SK-N-SH (cell line): ENCODE measurements at regions not wholly inside any gene's neighbourhood (a gene's known extent, or its start where the extent isn't known, plus 50 kb on each side); places are given as distances from the start of the nearest gene placed in this dataset.

ENCODE experiments used
- CTCF ChIA-PET: fragments of 300-600, 350-600 bp; formaldehyde crosslinking; extraction: SDS; loops from one replicate; lab custom pipeline; 2021; lab: Yijun Ruan, JAX
- POLR2A ChIA-PET: fragments of 350-600 bp; sonication (Branson Sonifier 250); formaldehyde crosslinking; extraction: SDS; loops from one replicate; lab custom pipeline; 2020; ENCODE audit warnings: antibody characterized with exemption, inconsistent platforms; lab: Yijun Ruan, JAX
- DNase-seq: peaks from one replicate; pipeline ENCODE4 v3.0.0; 2012
- H2AFZ ChIP-seq: fragments of 200-600 bp; sonication (generic); 2 replicates; pipeline ENCODE4 v1.8.1; 2016; ENCODE audit warnings: antibody characterized with exemption, mild to moderate bottlenecking, low read depth
- H3F3A ChIP-seq: fragments of 200-600 bp; sonication (generic); replicated peaks from 2 replicates; pipeline ENCODE3; 2016; ENCODE audit warnings: antibody characterized with exemption, mild to moderate bottlenecking; ENCODE audit not compliant: insufficient read depth
- H3K27ac ChIP-seq, 2 experiments: fragments of 200-500 bp in 1 of 2; fragments of 200-600 bp in 1 of 2; sonication (Bioruptor generic) in 1 of 2; sonication (generic), shearing (Covaris generic) in 1 of 2; 2 replicates each; pipeline versions ENCODE4 v1.5.1 to v1.6.1; 2014 to 2016; ENCODE audit warnings: low read depth in 2 of 2, inconsistent platforms in 1 of 2, low read length in 1 of 2, mild to moderate bottlenecking in 1 of 2, mixed read lengths in 1 of 2
- H3K27me3 ChIP-seq: fragments of 200-600 bp; sonication (generic), shearing (Covaris generic); 2 replicates; pipeline ENCODE4 v1.6.1; 2016; ENCODE audit warnings: mixed run types; ENCODE audit not compliant: insufficient read depth
- H3K36me3 ChIP-seq, 2 experiments: fragments of 200-500 bp in 1 of 2; fragments of 200-600 bp in 1 of 2; sonication (Bioruptor generic) in 1 of 2; sonication (generic) in 1 of 2; replicated peaks in 1 of 2; 2 replicates each; pipeline versions ENCODE3 to v1.5.1; 2014 to 2016; ENCODE audit warnings: low read length in 1 of 2, mild to moderate bottlenecking in 1 of 2; ENCODE audit not compliant: insufficient read depth in 2 of 2, control insufficient read depth in 1 of 2
- H3K4me1 ChIP-seq, 2 experiments: fragments of 200-500 bp in 1 of 2; fragments of 200-600 bp in 1 of 2; sonication (Bioruptor generic) in 1 of 2; sonication (generic), shearing (Covaris generic) in 1 of 2; 2 replicates each; pipeline versions ENCODE4 v1.5.1 to v1.6.1; 2014 to 2016; ENCODE audit warnings: low read depth in 1 of 2, low read length in 1 of 2, mixed run types in 1 of 2; ENCODE audit not compliant: insufficient read depth in 2 of 2, control insufficient read depth in 1 of 2
- H3K4me2 ChIP-seq: fragments of 200-600 bp; sonication (generic), shearing (Covaris generic); 2 replicates; pipeline ENCODE4 v1.6.1; 2017; ENCODE audit warnings: mixed run types
- H3K4me3 ChIP-seq, 2 experiments: fragments of 200-500 bp in 1 of 2; fragments of 200-600 bp in 1 of 2; sonication (Bioruptor generic) in 1 of 2; sonication (generic), shearing (Covaris generic) in 1 of 2; 2 replicates each; pipeline versions ENCODE4 v1.5.1 to v1.8.1; 2014 to 2016; ENCODE audit warnings: low read depth in 2 of 2, inconsistent platforms in 1 of 2, low read length in 1 of 2, mild to moderate bottlenecking in 1 of 2, mixed read lengths in 1 of 2, moderate library complexity in 1 of 2
- H3K79me2 ChIP-seq: fragments of 200-600 bp; sonication (generic); 2 replicates; pipeline ENCODE4 v1.8.1; 2017; ENCODE audit warnings: mild to moderate bottlenecking; ENCODE audit not compliant: insufficient read depth
- H3K9ac ChIP-seq: fragments of 200-600 bp; sonication (generic); 2 replicates; pipeline ENCODE4 v1.6.1; 2017; ENCODE audit warnings: mixed run types
- H3K9me2 ChIP-seq: fragments of 200-600 bp; sonication (generic); 2 replicates; pipeline ENCODE4 v1.6.1; 2017; ENCODE audit warnings: mixed run types
- H3K9me3 ChIP-seq: fragments of 200-600 bp; sonication (generic); 2 replicates; pipeline ENCODE4 v1.6.1; 2017; ENCODE audit warnings: mixed run types, mild to moderate bottlenecking, moderate library complexity
- H4K20me1 ChIP-seq: fragments of 200-600 bp; sonication (generic); 2 replicates; pipeline ENCODE4 v1.6.1; 2017; ENCODE audit warnings: mild to moderate bottlenecking, mixed run types; ENCODE audit not compliant: insufficient read depth
- FOXJ3 ChIP-seq: sonication (generic); formaldehyde crosslinking; IDR thresholded peaks from 2 replicates; pipeline ENCODE4 v1.5.1; 2020; ENCODE audit warnings: mild to moderate bottlenecking, missing genetic modification reagents
- FOXM1 ChIP-seq: IDR thresholded peaks from 2 replicates; pipeline ENCODE4 v1.4.0; 2012; ENCODE audit warnings: low read depth, mild to moderate bottlenecking
- GABPA ChIP-seq: IDR thresholded peaks from 2 replicates; pipeline ENCODE4 v1.4.0; 2012; ENCODE audit warnings: low read depth, mild to moderate bottlenecking
- MEF2A ChIP-seq: IDR thresholded peaks from 2 replicates; pipeline ENCODE4 v1.4.0; 2012; ENCODE audit warnings: low read depth, borderline replicate concordance
- NRF1 ChIP-seq: IDR thresholded peaks from 2 replicates; pipeline ENCODE4 v1.6.1; 2012; ENCODE audit warnings: low read depth, mild to moderate bottlenecking, low read length
- TCF12 ChIP-seq: IDR thresholded peaks from 2 replicates; pipeline ENCODE4 v1.4.0; 2012
- YY1 ChIP-seq: IDR thresholded peaks from 2 replicates; pipeline ENCODE4 v1.4.0; 2012; ENCODE audit warnings: low read depth, mild to moderate bottlenecking
- WGBS: methylation state at CpG from one replicate; pipeline ENCODE4 v1.1.6; 2017; ENCODE audit warnings: low lambda C conversion rate; 5-methylcytosine and 5-hydroxymethylcytosine counted together
- TF ChIP-seq, protein P1 (sequence below): IDR thresholded peaks from 2 replicates; pipeline ENCODE4 v1.4.0; 2012; ENCODE audit warnings: low read depth, borderline replicate concordance
- TF ChIP-seq, protein P2 (sequence below): IDR thresholded peaks from 2 replicates; pipeline ENCODE4; 2012
- TF ChIP-seq, protein P3 (sequence below): fragments of 150-350 bp; IDR thresholded peaks from 2 replicates; pipeline ENCODE4 v1.6.1; 2016; ENCODE audit warnings: mild to moderate bottlenecking, low read depth, low read length
- TF ChIP-seq, protein P4 (sequence below): IDR thresholded peaks from 2 replicates; pipeline ENCODE4 v1.6.1; 2012; ENCODE audit warnings: mild to moderate bottlenecking, low read depth, low read length, moderate library complexity
- TF ChIP-seq, protein P5 (sequence below): IDR thresholded peaks from 2 replicates; pipeline ENCODE4 v1.4.0; 2012; ENCODE audit warnings: low read depth, borderline replicate concordance
- TF ChIP-seq, protein P6 (sequence below): fragments of 150-350 bp; IDR thresholded peaks from 2 replicates; pipeline ENCODE4 v1.6.1; 2017; ENCODE audit warnings: antibody characterized with exemption, low read length, low read depth, borderline replicate concordance

DNA sequence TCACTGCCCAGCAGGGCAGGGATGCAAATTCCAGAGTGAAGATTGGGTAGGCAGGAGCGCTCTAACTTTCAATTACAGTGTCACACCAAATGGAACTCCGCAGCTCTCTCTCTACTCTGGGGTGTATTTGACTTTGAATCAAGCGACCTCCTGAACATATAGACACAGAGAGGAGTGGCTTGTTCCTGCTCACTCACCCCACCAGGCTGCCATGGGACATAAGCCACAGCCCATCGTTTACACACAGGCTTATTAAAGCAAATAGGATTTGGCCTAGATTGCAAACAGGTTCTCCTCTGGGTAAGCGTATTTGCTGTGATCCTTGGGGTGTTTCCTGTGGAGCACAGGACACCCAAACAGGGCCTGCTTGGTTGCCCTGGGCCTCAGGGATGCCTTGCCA is 281.6 kb upstream of the CCL2 start:
- Histone ChIP-seq H3F3A (no peaks in the 10 kb centered on the region), H3K27ac (no peak overlapping the region), H3K36me3 (no peaks in the 10 kb centered on the region), H2AFZ (no peak overlapping the region), H3K9ac (no peak overlapping the region), H3K4me1 (peaks cover 0 to 13% of the 10 kb centered on the region in 2 experiments; a peak in 1 of 4 replicates), H3K27me3 (no peaks in the 10 kb centered on the region), H4K20me1 (no peaks in the 10 kb centered on the region), H3K4me2 (no peak overlapping the region), H3K79me2 (no peaks in the 10 kb centered on the region), H3K9me3 (no peaks in the 10 kb centered on the region), H3K9me2 (no peaks in the 10 kb centered on the region), H3K4me3 (no peak overlapping the region)
- no peak for DNase-seq
- WGBS: 35% methylated on average over 5 of the region's 5 CpGs
- ChIA-PET CTCF (interaction anchor here (1.3 kb wide), 1 partner anchor 10 kb away, joined by 3 read pairs; no protein-coding TSS in a partner anchor), POLR2A (no interaction called here)
- TF ChIP-seq YY1 (no peak), GABPA (no peak), FOXJ3 (CRISPR knock-in tag) (no peak), NRF1 (no peak)
- TF ChIP-seq, protein P1, sequence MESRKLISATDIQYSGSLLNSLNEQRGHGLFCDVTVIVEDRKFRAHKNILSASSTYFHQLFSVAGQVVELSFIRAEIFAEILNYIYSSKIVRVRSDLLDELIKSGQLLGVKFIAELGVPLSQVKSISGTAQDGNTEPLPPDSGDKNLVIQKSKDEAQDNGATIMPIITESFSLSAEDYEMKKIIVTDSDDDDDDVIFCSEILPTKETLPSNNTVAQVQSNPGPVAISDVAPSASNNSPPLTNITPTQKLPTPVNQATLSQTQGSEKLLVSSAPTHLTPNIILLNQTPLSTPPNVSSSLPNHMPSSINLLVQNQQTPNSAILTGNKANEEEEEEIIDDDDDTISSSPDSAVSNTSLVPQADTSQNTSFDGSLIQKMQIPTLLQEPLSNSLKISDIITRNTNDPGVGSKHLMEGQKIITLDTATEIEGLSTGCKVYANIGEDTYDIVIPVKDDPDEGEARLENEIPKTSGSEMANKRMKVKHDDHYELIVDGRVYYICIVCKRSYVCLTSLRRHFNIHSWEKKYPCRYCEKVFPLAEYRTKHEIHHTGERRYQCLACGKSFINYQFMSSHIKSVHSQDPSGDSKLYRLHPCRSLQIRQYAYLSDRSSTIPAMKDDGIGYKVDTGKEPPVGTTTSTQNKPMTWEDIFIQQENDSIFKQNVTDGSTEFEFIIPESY: no peak

DNA sequence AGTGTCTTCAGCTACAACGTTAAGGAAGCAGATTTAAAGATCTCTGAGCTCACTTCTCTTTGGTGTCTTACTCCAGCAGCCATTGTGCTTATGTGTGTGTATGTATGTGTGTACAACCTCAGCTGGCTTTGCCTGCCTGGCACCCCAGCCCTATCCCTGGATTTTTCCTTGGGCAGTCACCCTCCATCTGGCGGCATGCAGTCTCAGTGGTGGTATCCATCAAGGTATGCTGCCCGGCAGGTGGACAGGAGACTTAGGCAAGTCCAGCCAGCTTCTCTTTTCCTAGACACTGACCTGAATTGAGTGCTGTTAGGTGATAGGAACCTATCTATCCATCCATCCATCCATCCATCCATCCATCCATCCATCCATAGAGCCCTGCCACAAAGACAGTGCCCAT is 280.8 kb upstream of the CCL2 start:
- no peaks in the 10 kb centered on the region for H4K20me1 ChIP-seq
- H3K27me3 ChIP-seq: no peaks in the 10 kb centered on the region
- no peak overlapping the region for H2AFZ ChIP-seq
- H3K4me3 ChIP-seq: no peak overlapping the region
- H3K9me3 ChIP-seq: no peaks in the 10 kb centered on the region
- CTCF ChIA-PET: interaction anchor here (1.3 kb wide), 1 partner anchor 11 kb away, joined by 3 read pairs; no protein-coding TSS in a partner anchor
- POLR2A ChIA-PET: no interaction called here
- H3K27ac ChIP-seq: no peak overlapping the region
- no peak overlapping the region for H3K4me2 ChIP-seq
- no peak for DNase-seq
- peaks cover 0 to 10% of the 10 kb centered on the region in 2 experiments; a peak in 1 of 4 replicates for H3K4me1 ChIP-seq
- H3K36me3 ChIP-seq: no peaks in the 10 kb centered on the region
- no peaks in the 10 kb centered on the region for H3K9me2 ChIP-seq
- WGBS: 34% methylated on average over 2 of the region's 3 CpGs
- no peaks in the 10 kb centered on the region for H3F3A ChIP-seq
- no peak overlapping the region for H3K9ac ChIP-seq
- H3K79me2 ChIP-seq: no peaks in the 10 kb centered on the region
- TF ChIP-seq TCF12 (no peak), FOXM1 (no peak), FOXJ3 (CRISPR knock-in tag) (no peak), MEF2A (no peak)
- TF ChIP-seq, protein P1: no peak
- TF ChIP-seq, protein P2, sequence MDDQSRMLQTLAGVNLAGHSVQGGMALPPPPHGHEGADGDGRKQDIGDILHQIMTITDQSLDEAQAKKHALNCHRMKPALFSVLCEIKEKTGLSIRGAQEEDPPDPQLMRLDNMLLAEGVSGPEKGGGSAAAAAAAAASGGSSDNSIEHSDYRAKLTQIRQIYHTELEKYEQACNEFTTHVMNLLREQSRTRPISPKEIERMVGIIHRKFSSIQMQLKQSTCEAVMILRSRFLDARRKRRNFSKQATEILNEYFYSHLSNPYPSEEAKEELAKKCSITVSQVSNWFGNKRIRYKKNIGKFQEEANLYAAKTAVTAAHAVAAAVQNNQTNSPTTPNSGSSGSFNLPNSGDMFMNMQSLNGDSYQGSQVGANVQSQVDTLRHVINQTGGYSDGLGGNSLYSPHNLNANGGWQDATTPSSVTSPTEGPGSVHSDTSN: no peak
- TF ChIP-seq, protein P3, sequence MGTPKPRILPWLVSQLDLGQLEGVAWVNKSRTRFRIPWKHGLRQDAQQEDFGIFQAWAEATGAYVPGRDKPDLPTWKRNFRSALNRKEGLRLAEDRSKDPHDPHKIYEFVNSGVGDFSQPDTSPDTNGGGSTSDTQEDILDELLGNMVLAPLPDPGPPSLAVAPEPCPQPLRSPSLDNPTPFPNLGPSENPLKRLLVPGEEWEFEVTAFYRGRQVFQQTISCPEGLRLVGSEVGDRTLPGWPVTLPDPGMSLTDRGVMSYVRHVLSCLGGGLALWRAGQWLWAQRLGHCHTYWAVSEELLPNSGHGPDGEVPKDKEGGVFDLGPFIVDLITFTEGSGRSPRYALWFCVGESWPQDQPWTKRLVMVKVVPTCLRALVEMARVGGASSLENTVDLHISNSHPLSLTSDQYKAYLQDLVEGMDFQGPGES: no peak
- TF ChIP-seq, protein P4, sequence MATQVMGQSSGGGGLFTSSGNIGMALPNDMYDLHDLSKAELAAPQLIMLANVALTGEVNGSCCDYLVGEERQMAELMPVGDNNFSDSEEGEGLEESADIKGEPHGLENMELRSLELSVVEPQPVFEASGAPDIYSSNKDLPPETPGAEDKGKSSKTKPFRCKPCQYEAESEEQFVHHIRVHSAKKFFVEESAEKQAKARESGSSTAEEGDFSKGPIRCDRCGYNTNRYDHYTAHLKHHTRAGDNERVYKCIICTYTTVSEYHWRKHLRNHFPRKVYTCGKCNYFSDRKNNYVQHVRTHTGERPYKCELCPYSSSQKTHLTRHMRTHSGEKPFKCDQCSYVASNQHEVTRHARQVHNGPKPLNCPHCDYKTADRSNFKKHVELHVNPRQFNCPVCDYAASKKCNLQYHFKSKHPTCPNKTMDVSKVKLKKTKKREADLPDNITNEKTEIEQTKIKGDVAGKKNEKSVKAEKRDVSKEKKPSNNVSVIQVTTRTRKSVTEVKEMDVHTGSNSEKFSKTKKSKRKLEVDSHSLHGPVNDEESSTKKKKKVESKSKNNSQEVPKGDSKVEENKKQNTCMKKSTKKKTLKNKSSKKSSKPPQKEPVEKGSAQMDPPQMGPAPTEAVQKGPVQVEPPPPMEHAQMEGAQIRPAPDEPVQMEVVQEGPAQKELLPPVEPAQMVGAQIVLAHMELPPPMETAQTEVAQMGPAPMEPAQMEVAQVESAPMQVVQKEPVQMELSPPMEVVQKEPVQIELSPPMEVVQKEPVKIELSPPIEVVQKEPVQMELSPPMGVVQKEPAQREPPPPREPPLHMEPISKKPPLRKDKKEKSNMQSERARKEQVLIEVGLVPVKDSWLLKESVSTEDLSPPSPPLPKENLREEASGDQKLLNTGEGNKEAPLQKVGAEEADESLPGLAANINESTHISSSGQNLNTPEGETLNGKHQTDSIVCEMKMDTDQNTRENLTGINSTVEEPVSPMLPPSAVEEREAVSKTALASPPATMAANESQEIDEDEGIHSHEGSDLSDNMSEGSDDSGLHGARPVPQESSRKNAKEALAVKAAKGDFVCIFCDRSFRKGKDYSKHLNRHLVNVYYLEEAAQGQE: no peak
- TF ChIP-seq, protein P5, sequence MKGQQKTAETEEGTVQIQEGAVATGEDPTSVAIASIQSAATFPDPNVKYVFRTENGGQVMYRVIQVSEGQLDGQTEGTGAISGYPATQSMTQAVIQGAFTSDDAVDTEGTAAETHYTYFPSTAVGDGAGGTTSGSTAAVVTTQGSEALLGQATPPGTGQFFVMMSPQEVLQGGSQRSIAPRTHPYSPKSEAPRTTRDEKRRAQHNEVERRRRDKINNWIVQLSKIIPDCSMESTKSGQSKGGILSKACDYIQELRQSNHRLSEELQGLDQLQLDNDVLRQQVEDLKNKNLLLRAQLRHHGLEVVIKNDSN: no peak
- TF ChIP-seq, protein P6, sequence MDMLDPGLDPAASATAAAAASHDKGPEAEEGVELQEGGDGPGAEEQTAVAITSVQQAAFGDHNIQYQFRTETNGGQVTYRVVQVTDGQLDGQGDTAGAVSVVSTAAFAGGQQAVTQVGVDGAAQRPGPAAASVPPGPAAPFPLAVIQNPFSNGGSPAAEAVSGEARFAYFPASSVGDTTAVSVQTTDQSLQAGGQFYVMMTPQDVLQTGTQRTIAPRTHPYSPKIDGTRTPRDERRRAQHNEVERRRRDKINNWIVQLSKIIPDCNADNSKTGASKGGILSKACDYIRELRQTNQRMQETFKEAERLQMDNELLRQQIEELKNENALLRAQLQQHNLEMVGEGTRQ: no peak
